Astrocyte (in vitro differentiated cells and primary cell): ENCODE measurements at regions not wholly inside any gene's neighbourhood (a gene's known extent, or its start where the extent isn't known, plus 50 kb on each side); places are given as distances from the start of the nearest gene placed in this dataset.

ENCODE experiments used
- DNase-seq: peaks from one replicate; pipeline ENCODE4 v3.0.0-alpha.2; 2010; ENCODE audit warnings: low read depth
- FAIRE-seq: peaks from 2 replicates; lab custom pipeline; 2011; peaks lifted over from hg19 to GRCh38; lab: Jason Lieb, UNC
- H2AFZ ChIP-seq: 2 replicates; pipeline ENCODE4 v1.6.0; 2012; ENCODE audit warnings: low read depth, low read length, inconsistent platforms
- H3K27ac ChIP-seq: 2 replicates; pipeline ENCODE4 v1.5.1; 2011; ENCODE audit warnings: low read depth, low read length, inconsistent platforms
- H3K27me3 ChIP-seq: 2 replicates; pipeline ENCODE4 v1.6.0; 2011; ENCODE audit warnings: low read length, inconsistent platforms; ENCODE audit not compliant: insufficient read depth
- H3K36me3 ChIP-seq: 2 replicates; pipeline ENCODE4 v1.5.1; 2011; ENCODE audit warnings: low read length, inconsistent platforms; ENCODE audit not compliant: insufficient read depth
- H3K4me1 ChIP-seq: 2 replicates; pipeline ENCODE4 v1.5.1; 2011; ENCODE audit warnings: low read length, inconsistent platforms; ENCODE audit not compliant: insufficient read depth
- H3K4me2 ChIP-seq: 2 replicates; pipeline ENCODE4 v1.6.0; 2012; ENCODE audit warnings: low read length, inconsistent platforms
- H3K4me3 ChIP-seq: 2 replicates; pipeline ENCODE4 v1.5.1; 2011; ENCODE audit warnings: low read depth, mild to moderate bottlenecking, low read length, inconsistent platforms; ENCODE audit not compliant: insufficient read depth
- H3K79me2 ChIP-seq: 2 replicates; pipeline ENCODE4 v1.6.0; 2012; ENCODE audit warnings: mild to moderate bottlenecking, low read length, inconsistent platforms; ENCODE audit not compliant: insufficient read depth
- H3K9ac ChIP-seq: 2 replicates; pipeline ENCODE4 v1.6.0; 2012; ENCODE audit warnings: mild to moderate bottlenecking, low read length, inconsistent platforms
- H3K9me3 ChIP-seq: 2 replicates; pipeline ENCODE4 v1.5.1; 2012; ENCODE audit warnings: low read depth, mild to moderate bottlenecking, low read length, inconsistent platforms; ENCODE audit not compliant: insufficient read depth
- H4K20me1 ChIP-seq: 2 replicates; pipeline ENCODE4 v1.6.0; 2012; ENCODE audit warnings: low read length, inconsistent platforms; ENCODE audit not compliant: insufficient read depth
- H3K27ac Mint-ChIP-seq: one replicate; pipeline ENCODE4 v1.8.0; 2021; ENCODE audit warnings: mild to moderate bottlenecking, mixed read lengths; ENCODE audit not compliant: unreplicated experiment
- H3K27me3 Mint-ChIP-seq: one replicate; pipeline ENCODE4 v1.8.0; 2021; ENCODE audit warnings: low read depth, mixed read lengths; ENCODE audit not compliant: unreplicated experiment
- H3K36me3 Mint-ChIP-seq: one replicate; pipeline ENCODE4 v1.8.0; 2021; ENCODE audit warnings: low read depth, mixed read lengths; ENCODE audit not compliant: unreplicated experiment
- H3K4me1 Mint-ChIP-seq: one replicate; pipeline ENCODE4 v1.8.0; 2021; ENCODE audit warnings: low read depth, mixed read lengths; ENCODE audit not compliant: unreplicated experiment
- H3K4me3 Mint-ChIP-seq: one replicate; pipeline ENCODE4 v1.8.0; 2021; ENCODE audit warnings: mild to moderate bottlenecking, moderate library complexity, mixed read lengths; ENCODE audit not compliant: unreplicated experiment
- H3K9me3 Mint-ChIP-seq: one replicate; pipeline ENCODE4 v1.8.0; 2021; ENCODE audit warnings: mild to moderate bottlenecking, mixed read lengths; ENCODE audit not compliant: unreplicated experiment
- EZH2 ChIP-seq: IDR thresholded peaks from 2 replicates; pipeline ENCODE4 v1.6.1; 2012; ENCODE audit warnings: mild to moderate bottlenecking, low read length, inconsistent platforms; ENCODE audit not compliant: insufficient read depth
- TF ChIP-seq, protein P1 (sequence below): IDR thresholded peaks from 2 replicates; pipeline ENCODE4 v1.5.1; 2011; ENCODE audit warnings: low read depth, mild to moderate bottlenecking, inconsistent platforms, low read length, moderate library complexity; ENCODE audit not compliant: insufficient read depth

DNA sequence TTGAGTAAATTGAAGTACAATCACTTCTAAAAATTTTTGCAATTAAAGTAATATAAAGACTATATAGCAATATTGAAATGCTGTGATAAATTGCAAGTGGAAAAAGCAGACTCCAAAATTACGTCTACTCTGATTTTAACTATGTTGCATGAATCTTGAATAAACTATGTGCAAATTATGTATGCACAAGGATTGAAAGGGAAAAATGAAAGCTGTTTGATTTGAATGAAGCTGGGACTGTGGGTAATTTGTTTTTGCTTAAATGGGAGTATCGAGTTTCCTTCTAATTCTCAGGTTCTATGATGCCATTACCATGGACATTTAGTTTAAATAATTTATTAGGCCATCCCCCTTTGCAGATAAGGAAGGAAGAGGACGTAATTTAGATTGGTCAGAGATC, 198.7 kb upstream of the MYLIP start:
- H3K9ac ChIP-seq, result no peak overlapping the region
- no peak overlapping the region for H3K27ac ChIP-seq
- Mint-ChIP-seq H3K4me3 (no peak overlapping the region), H3K27ac (no peak overlapping the region), H3K36me3 (no peaks in the 10 kb centered on the region), H3K27me3 (peaks cover 4% of the 10 kb centered on the region), H3K9me3 (peaks cover 28% of the 10 kb centered on the region), H3K4me1 (no peaks in the 10 kb centered on the region)
- H3K4me1 ChIP-seq, result no peaks in the 10 kb centered on the region
- no peak overlapping the region for H3K4me2 ChIP-seq
- no peak overlapping the region for H2AFZ ChIP-seq
- H3K36me3 ChIP-seq, result no peaks in the 10 kb centered on the region
- H3K79me2 ChIP-seq, result no peaks in the 10 kb centered on the region
- H3K4me3 ChIP-seq, result no peak overlapping the region
- no peak for TF ChIP-seq EZH2
- TF ChIP-seq, protein P1, sequence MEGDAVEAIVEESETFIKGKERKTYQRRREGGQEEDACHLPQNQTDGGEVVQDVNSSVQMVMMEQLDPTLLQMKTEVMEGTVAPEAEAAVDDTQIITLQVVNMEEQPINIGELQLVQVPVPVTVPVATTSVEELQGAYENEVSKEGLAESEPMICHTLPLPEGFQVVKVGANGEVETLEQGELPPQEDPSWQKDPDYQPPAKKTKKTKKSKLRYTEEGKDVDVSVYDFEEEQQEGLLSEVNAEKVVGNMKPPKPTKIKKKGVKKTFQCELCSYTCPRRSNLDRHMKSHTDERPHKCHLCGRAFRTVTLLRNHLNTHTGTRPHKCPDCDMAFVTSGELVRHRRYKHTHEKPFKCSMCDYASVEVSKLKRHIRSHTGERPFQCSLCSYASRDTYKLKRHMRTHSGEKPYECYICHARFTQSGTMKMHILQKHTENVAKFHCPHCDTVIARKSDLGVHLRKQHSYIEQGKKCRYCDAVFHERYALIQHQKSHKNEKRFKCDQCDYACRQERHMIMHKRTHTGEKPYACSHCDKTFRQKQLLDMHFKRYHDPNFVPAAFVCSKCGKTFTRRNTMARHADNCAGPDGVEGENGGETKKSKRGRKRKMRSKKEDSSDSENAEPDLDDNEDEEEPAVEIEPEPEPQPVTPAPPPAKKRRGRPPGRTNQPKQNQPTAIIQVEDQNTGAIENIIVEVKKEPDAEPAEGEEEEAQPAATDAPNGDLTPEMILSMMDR, result no peak
- no peak for DNase-seq
- FAIRE-seq, result no peak
- H3K27me3 ChIP-seq, result no peaks in the 10 kb centered on the region
- H4K20me1 ChIP-seq, result no peaks in the 10 kb centered on the region
- no peaks in the 10 kb centered on the region for H3K9me3 ChIP-seq

DNA sequence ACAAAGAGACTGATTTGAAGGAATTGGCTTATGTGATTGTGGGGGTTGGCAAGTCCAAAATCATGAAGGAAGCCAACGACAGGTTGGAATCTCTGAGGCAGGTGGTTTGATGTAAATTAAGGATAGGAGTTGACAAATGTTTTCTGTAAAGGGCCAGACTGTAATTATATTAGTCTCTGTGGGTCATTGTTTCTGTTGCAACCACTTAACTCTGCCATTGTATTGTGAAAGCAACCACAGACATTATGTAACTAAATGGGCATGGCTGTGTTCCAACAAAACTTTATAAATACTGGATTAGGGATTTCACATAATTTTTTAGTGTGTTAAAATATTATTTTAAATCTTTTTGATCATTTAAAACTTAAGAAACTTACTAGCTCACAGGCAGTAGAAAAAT, 199.2 kb upstream of the MYLIP start:
- DNase-seq (no peak), FAIRE-seq (no peak)
- no peaks in the 10 kb centered on the region for H3K36me3 ChIP-seq
- H3K9me3 ChIP-seq, result no peaks in the 10 kb centered on the region
- no peaks in the 10 kb centered on the region for H3K4me1 Mint-ChIP-seq
- H3K27ac Mint-ChIP-seq, result no peak overlapping the region
- H3K4me2 ChIP-seq, result no peak overlapping the region
- H4K20me1 ChIP-seq, result no peaks in the 10 kb centered on the region
- no peaks in the 10 kb centered on the region for H3K79me2 ChIP-seq
- H3K9me3 Mint-ChIP-seq, result peaks cover 28% of the 10 kb centered on the region
- no peaks in the 10 kb centered on the region for H3K36me3 Mint-ChIP-seq
- peaks cover 4% of the 10 kb centered on the region for H3K27me3 Mint-ChIP-seq
- H3K27ac ChIP-seq, result no peak overlapping the region
- H3K4me3 Mint-ChIP-seq, result no peak overlapping the region
- TF ChIP-seq EZH2, result no peak
- TF ChIP-seq, protein P1, result no peak
- no peaks in the 10 kb centered on the region for H3K4me1 ChIP-seq
- H3K9ac ChIP-seq, result no peak overlapping the region
- H2AFZ ChIP-seq, result no peak overlapping the region
- H3K4me3 ChIP-seq, result no peak overlapping the region
- H3K27me3 ChIP-seq, result no peaks in the 10 kb centered on the region

DNA sequence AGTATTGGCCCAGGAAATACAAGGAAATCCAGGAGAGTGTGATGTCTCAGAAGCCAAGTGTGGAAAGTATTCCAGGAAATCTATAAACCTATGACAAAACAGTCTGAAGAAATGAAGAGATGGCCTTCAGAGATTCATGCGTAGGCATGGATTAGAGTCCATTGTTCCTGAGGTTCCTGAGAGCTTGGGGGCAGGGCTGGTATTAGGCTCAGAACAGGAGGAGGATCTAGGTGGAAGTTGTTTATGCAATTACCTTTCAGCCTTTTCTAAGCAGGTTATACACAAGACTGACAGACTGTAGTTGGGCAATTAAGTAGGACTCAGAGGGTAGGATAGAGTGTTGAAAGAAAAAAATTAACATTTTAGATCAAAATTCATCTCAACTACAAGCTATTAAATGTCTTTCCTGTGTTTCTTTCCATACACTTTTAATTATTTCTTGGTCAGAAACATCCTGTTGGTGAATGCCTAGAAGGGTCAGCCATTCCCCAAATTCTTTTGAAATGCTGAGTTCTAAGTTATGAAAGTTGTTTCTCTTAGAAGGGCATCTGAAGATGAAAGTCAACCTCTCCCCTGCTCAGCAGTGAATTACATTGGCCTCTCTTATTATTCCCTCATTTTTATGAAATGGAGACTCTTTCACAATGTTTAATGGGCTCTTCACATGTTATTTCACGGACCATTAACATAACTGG, 201.2 kb upstream of the MYLIP start:
- H3K36me3 Mint-ChIP-seq, result no peaks in the 10 kb centered on the region
- H3K9me3 Mint-ChIP-seq, result peaks cover 28% of the 10 kb centered on the region
- no peak overlapping the region for H3K27ac Mint-ChIP-seq
- no peak for TF ChIP-seq EZH2
- TF ChIP-seq, protein P1, result no peak
- no peaks in the 10 kb centered on the region for H3K36me3 ChIP-seq
- no peak for FAIRE-seq
- peaks cover 2% of the 10 kb centered on the region for H3K27me3 Mint-ChIP-seq
- no peak for DNase-seq
- no peak overlapping the region for H3K9ac ChIP-seq
- no peak overlapping the region for H3K27ac ChIP-seq
- H3K4me3 Mint-ChIP-seq, result no peak overlapping the region
- no peaks in the 10 kb centered on the region for H3K4me1 Mint-ChIP-seq
- H2AFZ ChIP-seq, result no peak overlapping the region
- no peaks in the 10 kb centered on the region for H3K9me3 ChIP-seq
- H3K79me2 ChIP-seq, result no peaks in the 10 kb centered on the region
- H4K20me1 ChIP-seq, result no peaks in the 10 kb centered on the region
- H3K4me3 ChIP-seq, result no peak overlapping the region
- no peaks in the 10 kb centered on the region for H3K27me3 ChIP-seq
- H3K4me1 ChIP-seq, result no peaks in the 10 kb centered on the region
- H3K4me2 ChIP-seq, result no peak overlapping the region
